PC-3 (cell line): ENCODE measurements at regions not wholly inside any gene's neighbourhood (a gene's known extent, or its start where the extent isn't known, plus 50 kb on each side); places are given as distances from the start of the nearest gene placed in this dataset.

ENCODE experiments used
- ATAC-seq: fragments of 200-7000 bp; cut with Tn5 transposase; 2 replicates; pipeline ENCODE4 v1.9.1; 2020; ENCODE audit warnings: mild to moderate bottlenecking, moderate library complexity
- BruUV-seq: library from RNA; stranded (reverse); fragments of 400-500 nt; replicated peaks from 2 replicates; lab custom pipeline; 2021; lab: Mats Ljungman, UMichigan
- CTCF ChIA-PET: fragments of 300-600 bp; sonication (Branson Sonifier 250); formaldehyde crosslinking; loops from one replicate; lab custom pipeline; 2022; ENCODE audit warnings: antibody characterized with exemption; lab: Charles Lee
- POLR2A ChIA-PET: fragments of 300-600 bp; sonication (Branson Sonifier 250); formaldehyde crosslinking; loops from one replicate; lab custom pipeline; 2022; ENCODE audit warnings: antibody characterized with exemption; ENCODE audit not compliant: unreplicated experiment; lab: Charles Lee
- DNase-seq: peaks from one replicate; pipeline ENCODE4 v3.0.0-alpha.2; 2015
- H2AFZ ChIP-seq: fragments of 300-600 bp; sonication (generic); 2 replicates; pipeline ENCODE4 v1.6.0; 2016; ENCODE audit warnings: antibody characterized with exemption, low read length
- H3F3A ChIP-seq: fragments of 300-600 bp; sonication (generic); one replicate; pipeline ENCODE4 v1.6.0; 2017; ENCODE audit warnings: antibody characterized with exemption, low read length, control low read depth, mild to moderate bottlenecking; ENCODE audit not compliant: unreplicated experiment
- H3K27ac ChIP-seq: fragments of 300-600 bp; sonication (generic); 2 replicates; pipeline ENCODE4 v1.5.1; 2016; ENCODE audit warnings: mild to moderate bottlenecking, low read length
- H3K27me3 ChIP-seq: fragments of 300-600 bp; sonication (generic); 2 replicates; pipeline ENCODE4 v1.6.1; 2016; ENCODE audit warnings: low read length, mixed read lengths
- H3K36me3 ChIP-seq: fragments of 300-600 bp; sonication (generic); 2 replicates; pipeline ENCODE4 v1.6.1; 2016; ENCODE audit warnings: low read depth, mixed run types, low read length, mixed read lengths
- H3K4me1 ChIP-seq: fragments of 300-600 bp; sonication (generic); 2 replicates; pipeline ENCODE4 v1.5.1; 2016; ENCODE audit warnings: low read length; ENCODE audit not compliant: insufficient read depth
- H3K4me2 ChIP-seq: fragments of 300-600 bp; sonication (generic); 2 replicates; pipeline ENCODE4 v1.6.0; 2016; ENCODE audit warnings: low read length
- H3K4me3 ChIP-seq: fragments of 300-600 bp; sonication (generic); 2 replicates; pipeline ENCODE4 v1.5.1; 2016; ENCODE audit warnings: mild to moderate bottlenecking, low read length, mixed read lengths
- H3K79me2 ChIP-seq: fragments of 300-600 bp; sonication (generic); 2 replicates; pipeline ENCODE4 v1.6.1; 2017; ENCODE audit warnings: low read length, mixed read lengths
- H3K9ac ChIP-seq: fragments of 300-600 bp; sonication (generic); 2 replicates; pipeline ENCODE4 v1.6.0; 2016; ENCODE audit warnings: mild to moderate bottlenecking, low read length
- H3K9me2 ChIP-seq: fragments of 300-600 bp; sonication (generic); replicated peaks from 2 replicates; pipeline ENCODE4 v1.6.1; 2016; ENCODE audit warnings: mixed run types, low read length, mixed read lengths
- H3K9me3 ChIP-seq: fragments of 300-600 bp; sonication (generic); 2 replicates; pipeline ENCODE4 v1.6.1; 2016; ENCODE audit warnings: low read length, mixed read lengths
- H4K20me1 ChIP-seq: fragments of 300-600 bp; sonication (generic); 2 replicates; pipeline ENCODE4 v1.6.1; 2016; ENCODE audit warnings: low read length, mixed read lengths
- CTCF ChIP-seq: fragments of 300-600 bp; sonication (generic); conservative IDR thresholded peaks from 2 replicates; pipeline ENCODE4 v1.5.1; 2017; ENCODE audit warnings: antibody characterized with exemption, low read depth, mild to moderate bottlenecking, low read length
- EZH2 ChIP-seq: fragments of 300-600 bp; sonication (generic); IDR thresholded peaks from one replicate; pipeline ENCODE4 v1.6.1; 2017; ENCODE audit warnings: antibody characterized with exemption, mild to moderate bottlenecking, low read length; ENCODE audit not compliant: unreplicated experiment
- EZH2phosphoT487 ChIP-seq: fragments of 300-600 bp; sonication (generic); IDR thresholded peaks from 2 replicates; pipeline ENCODE4 v1.6.1; 2018; ENCODE audit warnings: mild to moderate bottlenecking, antibody characterized with exemption, low read length, borderline replicate concordance
- intact Hi-C: fragments of 100-400 bp; cut with micrococcal nuclease; formaldehyde crosslinking; loops from 2 replicates; pipeline ENCODE4 v1.9.0; 2023

DNA sequence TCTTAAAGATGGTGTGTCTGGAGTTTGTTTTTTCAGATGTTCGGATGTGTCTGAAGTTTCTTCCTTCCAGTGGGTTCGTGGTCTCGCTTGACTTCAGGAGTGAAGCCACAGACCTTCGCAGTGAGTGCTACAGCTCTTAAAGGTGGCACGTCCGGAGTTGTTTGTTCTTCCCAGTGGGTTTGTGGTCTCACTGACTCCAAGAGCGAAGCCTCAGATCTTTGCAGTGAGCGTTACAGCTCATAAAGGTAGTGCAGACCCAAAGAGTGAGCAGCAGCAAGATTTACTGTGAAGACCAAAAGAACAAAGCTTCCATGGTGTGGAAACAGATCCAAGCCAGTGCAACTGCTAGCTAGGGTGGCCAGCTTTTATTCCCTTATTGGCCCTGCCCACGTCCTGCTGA, 1430.4 kb upstream of the B3GALT2 start:
- ATAC-seq: no peak
- H3K27ac ChIP-seq: no peak overlapping the region
- H3K36me3 ChIP-seq: no peaks in the 10 kb centered on the region
- H3K79me2 ChIP-seq: no peaks in the 10 kb centered on the region
- no peak for TF ChIP-seq EZH2
- no peak for TF ChIP-seq CTCF
- TF ChIP-seq EZH2phosphoT487: no peak
- H3K4me1 ChIP-seq: no peaks in the 10 kb centered on the region
- no peak overlapping the region for H3K4me2 ChIP-seq
- intact Hi-C loops: no loop called here
- H3K27me3 ChIP-seq: no peaks in the 10 kb centered on the region
- no peak for DNase-seq
- ChIA-PET CTCF (no interaction called here), POLR2A (no interaction called here)
- no TSS peak for BruUV-seq
- no peaks in the 10 kb centered on the region for H3F3A ChIP-seq
- H3K9ac ChIP-seq: no peak overlapping the region
- H4K20me1 ChIP-seq: no peaks in the 10 kb centered on the region
- no peak overlapping the region for H2AFZ ChIP-seq
- H3K9me3 ChIP-seq: no peaks in the 10 kb centered on the region
- H3K4me3 ChIP-seq: no peak overlapping the region
- H3K9me2 ChIP-seq: no peaks in the 10 kb centered on the region

DNA sequence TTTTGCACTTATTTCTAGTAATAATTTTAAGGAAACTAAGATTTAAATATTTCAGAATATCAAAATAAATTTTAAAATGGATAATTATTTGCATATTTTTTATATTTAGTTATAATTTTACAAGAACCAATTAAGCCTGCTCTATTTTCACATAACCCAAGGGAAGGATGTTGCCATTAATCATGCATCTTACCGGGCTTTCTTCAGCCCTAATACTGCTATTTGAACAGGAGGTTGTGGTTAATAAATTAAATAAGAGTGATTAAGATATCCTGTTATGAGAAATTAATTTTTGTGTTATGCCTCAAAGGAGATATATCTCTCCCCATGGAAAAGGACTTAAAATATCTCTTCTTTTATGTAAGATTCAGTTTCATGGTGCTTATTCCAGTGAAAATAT, 1415.8 kb upstream of the B3GALT2 start:
- no peaks in the 10 kb centered on the region for H3K36me3 ChIP-seq
- no peak overlapping the region for H3K27ac ChIP-seq
- no peaks in the 10 kb centered on the region for H3K4me1 ChIP-seq
- H3K79me2 ChIP-seq: no peaks in the 10 kb centered on the region
- CTCF ChIA-PET: no interaction called here
- DNase-seq (no peak), ATAC-seq (no peak)
- POLR2A ChIA-PET: no interaction called here
- H3K4me3 ChIP-seq: no peak overlapping the region
- H3K27me3 ChIP-seq: no peaks in the 10 kb centered on the region
- no peaks in the 10 kb centered on the region for H3F3A ChIP-seq
- H2AFZ ChIP-seq: no peak overlapping the region
- H4K20me1 ChIP-seq: no peaks in the 10 kb centered on the region
- H3K9me3 ChIP-seq: no peaks in the 10 kb centered on the region
- H3K9ac ChIP-seq: no peak overlapping the region
- no peaks in the 10 kb centered on the region for H3K9me2 ChIP-seq
- BruUV-seq: no TSS peak
- intact Hi-C loops: no loop called here
- TF ChIP-seq EZH2phosphoT487: no peak
- TF ChIP-seq EZH2: no peak
- no peak for TF ChIP-seq CTCF
- no peak overlapping the region for H3K4me2 ChIP-seq

DNA sequence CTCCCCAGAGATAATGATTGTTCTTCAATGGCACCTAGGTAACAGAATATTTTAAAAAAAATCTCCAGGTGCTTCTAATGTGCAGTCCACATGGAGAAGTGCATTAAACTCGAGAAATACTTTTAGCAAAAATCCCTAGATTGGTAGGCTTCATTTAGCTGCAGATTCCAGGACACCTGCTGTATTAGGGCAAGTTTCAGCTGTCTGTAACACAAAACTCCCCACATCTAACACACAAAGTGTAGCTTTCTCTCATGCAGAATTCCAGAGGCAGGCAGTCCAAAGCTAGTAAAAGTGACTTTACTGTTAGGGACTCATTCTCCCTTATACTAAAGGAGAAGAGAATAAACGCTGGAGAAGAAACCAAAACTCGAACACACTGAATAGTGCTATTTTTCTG, 1414.3 kb upstream of the B3GALT2 start:
- BruUV-seq: no TSS peak
- intact Hi-C loops: no loop called here
- H4K20me1 ChIP-seq: no peaks in the 10 kb centered on the region
- ChIA-PET CTCF (no interaction called here), POLR2A (no interaction called here)
- no peak for DNase-seq
- H3K9me2 ChIP-seq: no peaks in the 10 kb centered on the region
- H3K36me3 ChIP-seq: no peaks in the 10 kb centered on the region
- no peak overlapping the region for H3K4me2 ChIP-seq
- H3K9me3 ChIP-seq: no peaks in the 10 kb centered on the region
- H3K27ac ChIP-seq: no peak overlapping the region
- no peak for TF ChIP-seq EZH2
- TF ChIP-seq EZH2phosphoT487: no peak
- TF ChIP-seq CTCF: no peak
- no peak overlapping the region for H3K9ac ChIP-seq
- H2AFZ ChIP-seq: no peak overlapping the region
- no peaks in the 10 kb centered on the region for H3F3A ChIP-seq
- no peaks in the 10 kb centered on the region for H3K27me3 ChIP-seq
- no peaks in the 10 kb centered on the region for H3K4me1 ChIP-seq
- H3K79me2 ChIP-seq: no peaks in the 10 kb centered on the region
- no peak for ATAC-seq
- no peak overlapping the region for H3K4me3 ChIP-seq
